ENCODE measurements at regions not wholly inside any gene's neighbourhood (a gene's known extent, or its start where the extent isn't known, plus 50 kb on each side); places are given as distances from the start of the nearest gene placed in this dataset.

DNA sequence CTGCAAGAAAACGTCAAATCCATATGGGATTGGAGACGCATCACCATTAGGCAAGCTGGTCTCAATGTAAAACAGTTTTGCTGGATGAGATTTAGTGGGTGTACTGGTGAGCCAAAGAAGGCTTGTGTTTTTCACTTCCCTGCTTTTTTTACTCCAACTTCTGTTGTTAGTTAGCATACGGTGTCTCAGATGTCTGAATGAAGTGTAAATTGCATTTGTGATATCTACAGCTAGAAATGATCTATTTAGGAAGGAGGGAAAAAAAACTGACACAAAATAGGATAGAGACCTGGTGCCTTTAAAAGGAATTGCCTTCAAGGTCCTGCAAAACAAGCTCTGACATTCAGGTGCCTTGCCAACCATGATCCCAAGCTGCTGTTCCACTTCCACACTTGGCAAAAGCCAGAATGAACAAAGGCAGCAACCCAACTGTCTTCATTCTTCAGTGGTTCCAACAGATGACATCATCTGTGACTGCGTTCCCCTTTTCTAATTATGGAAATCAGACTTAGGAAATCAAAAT lies 104.2 kb upstream of the RAI14 start:
- TF ChIP-seq, protein P1, sequence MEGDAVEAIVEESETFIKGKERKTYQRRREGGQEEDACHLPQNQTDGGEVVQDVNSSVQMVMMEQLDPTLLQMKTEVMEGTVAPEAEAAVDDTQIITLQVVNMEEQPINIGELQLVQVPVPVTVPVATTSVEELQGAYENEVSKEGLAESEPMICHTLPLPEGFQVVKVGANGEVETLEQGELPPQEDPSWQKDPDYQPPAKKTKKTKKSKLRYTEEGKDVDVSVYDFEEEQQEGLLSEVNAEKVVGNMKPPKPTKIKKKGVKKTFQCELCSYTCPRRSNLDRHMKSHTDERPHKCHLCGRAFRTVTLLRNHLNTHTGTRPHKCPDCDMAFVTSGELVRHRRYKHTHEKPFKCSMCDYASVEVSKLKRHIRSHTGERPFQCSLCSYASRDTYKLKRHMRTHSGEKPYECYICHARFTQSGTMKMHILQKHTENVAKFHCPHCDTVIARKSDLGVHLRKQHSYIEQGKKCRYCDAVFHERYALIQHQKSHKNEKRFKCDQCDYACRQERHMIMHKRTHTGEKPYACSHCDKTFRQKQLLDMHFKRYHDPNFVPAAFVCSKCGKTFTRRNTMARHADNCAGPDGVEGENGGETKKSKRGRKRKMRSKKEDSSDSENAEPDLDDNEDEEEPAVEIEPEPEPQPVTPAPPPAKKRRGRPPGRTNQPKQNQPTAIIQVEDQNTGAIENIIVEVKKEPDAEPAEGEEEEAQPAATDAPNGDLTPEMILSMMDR (IDR thresholded peaks at IDR 0.05; ENCODE audit: low read depth, low read length), result no peak
- no peak for TF ChIP-seq POLR2A (IDR thresholded peaks at IDR 0.05; ENCODE audit: extremely low read depth, insufficient read length)
- TF ChIP-seq, protein P2, sequence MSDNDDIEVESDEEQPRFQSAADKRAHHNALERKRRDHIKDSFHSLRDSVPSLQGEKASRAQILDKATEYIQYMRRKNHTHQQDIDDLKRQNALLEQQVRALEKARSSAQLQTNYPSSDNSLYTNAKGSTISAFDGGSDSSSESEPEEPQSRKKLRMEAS (IDR thresholded peaks at IDR 0.05; ENCODE audit: low read depth, low read length), result no peak
